Esophagus squamous epithelium (tissue), 4 donors: ENCODE measurements at regions not wholly inside any gene's neighbourhood (a gene's known extent, or its start where the extent isn't known, plus 50 kb on each side); places are given as distances from the start of the nearest gene placed in this dataset.

Experiments
- POLR2A ChIP-seq, 4 donors: fragments of 450-650 bp; IDR thresholded peaks; one replicate each; pipeline ENCODE4 v1.6.1; 2017; ENCODE audit warnings: antibody characterized with exemption in 4 of 4, mild to moderate bottlenecking in 4 of 4, moderate library complexity in 3 of 4
- TF ChIP-seq, protein P1 (sequence below), 6 experiments: fragments of 450-650 bp in 4 of 6; fragments of 200-600 bp in 2 of 6; sonication (generic) in 2 of 6; IDR thresholded peaks; one replicate each; pipeline ENCODE4 v1.5.1; 2016 to 2019; ENCODE audit warnings: antibody characterized with exemption in 6 of 6, mild to moderate bottlenecking in 4 of 6, moderate library complexity in 4 of 6

DNA sequence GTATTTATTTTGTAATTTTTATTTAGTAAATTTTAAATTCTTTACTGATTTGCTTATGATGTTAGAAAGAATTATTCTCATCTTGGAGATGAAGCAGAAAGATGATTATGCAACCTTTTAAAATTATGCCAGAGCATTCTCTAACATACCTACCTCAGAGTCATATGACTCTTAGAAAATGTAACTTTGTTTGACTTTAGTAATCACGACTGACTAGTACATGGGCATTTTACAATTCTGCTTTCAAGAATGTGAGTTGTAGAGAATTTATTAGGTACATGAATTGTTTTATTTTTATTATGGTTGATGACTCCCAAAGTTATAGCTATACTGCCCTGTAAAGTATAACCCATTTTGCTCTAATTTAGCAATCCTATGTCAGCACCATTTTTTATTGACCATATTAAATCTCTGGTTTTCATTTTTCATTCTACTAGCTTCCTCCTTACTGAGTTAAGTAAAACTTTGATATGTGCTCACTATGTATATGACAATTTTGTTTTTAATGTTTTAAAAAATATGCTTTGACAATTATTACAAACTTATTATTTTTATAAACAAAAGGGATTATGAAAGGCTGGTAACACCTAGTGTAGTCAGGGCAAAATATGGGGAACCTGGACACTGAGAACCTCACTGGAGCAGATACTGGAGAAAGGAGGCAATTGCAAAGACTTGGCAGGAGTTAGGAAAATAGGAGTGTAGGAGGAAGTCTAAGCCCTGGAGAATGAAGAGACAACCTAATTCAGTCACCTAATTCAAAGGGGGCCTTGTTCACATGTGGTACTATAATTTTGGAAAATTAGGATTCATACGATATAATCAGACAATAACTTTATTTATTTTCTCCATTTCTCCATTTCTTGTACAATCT lies 249.7 kb upstream of the DAB2 start:
- TF ChIP-seq, protein P1, sequence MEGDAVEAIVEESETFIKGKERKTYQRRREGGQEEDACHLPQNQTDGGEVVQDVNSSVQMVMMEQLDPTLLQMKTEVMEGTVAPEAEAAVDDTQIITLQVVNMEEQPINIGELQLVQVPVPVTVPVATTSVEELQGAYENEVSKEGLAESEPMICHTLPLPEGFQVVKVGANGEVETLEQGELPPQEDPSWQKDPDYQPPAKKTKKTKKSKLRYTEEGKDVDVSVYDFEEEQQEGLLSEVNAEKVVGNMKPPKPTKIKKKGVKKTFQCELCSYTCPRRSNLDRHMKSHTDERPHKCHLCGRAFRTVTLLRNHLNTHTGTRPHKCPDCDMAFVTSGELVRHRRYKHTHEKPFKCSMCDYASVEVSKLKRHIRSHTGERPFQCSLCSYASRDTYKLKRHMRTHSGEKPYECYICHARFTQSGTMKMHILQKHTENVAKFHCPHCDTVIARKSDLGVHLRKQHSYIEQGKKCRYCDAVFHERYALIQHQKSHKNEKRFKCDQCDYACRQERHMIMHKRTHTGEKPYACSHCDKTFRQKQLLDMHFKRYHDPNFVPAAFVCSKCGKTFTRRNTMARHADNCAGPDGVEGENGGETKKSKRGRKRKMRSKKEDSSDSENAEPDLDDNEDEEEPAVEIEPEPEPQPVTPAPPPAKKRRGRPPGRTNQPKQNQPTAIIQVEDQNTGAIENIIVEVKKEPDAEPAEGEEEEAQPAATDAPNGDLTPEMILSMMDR (IDR thresholded peaks at IDR 0.05), result no peak
- TF ChIP-seq POLR2A (IDR thresholded peaks at IDR 0.05), result no peak
